ENCODE measurements at regions not wholly inside any gene's neighbourhood (a gene's known extent, or its start where the extent isn't known, plus 50 kb on each side); places are given as distances from the start of the nearest gene placed in this dataset.
A peak's percentile ranks its signal among the peaks of the same experiment; 100 is the strongest.
"Not testable (repeated sequence)": the region's sequence is repeated elsewhere in the genome, so short reads cannot be mapped to it uniquely, and the experiment has no call there.

DNA sequence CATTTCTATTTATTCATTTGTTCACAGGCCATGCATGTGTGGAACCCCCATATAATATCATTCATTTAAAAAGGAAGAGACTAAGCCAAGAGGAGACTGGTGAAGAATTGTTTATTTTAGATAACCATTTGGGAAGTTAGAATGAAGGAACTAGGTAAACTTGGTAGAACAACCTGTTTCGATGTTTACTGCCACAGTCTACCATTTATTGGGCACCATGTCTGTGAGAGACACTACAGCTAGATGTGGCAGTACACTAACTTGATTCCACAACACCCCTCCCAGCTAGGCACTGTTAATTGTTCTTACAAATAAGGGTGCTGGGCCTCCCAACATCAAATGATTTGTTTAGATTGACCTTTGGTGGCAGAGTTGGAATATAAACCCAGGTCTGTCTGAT is 592.4 kb downstream of the EPM2A start:
- no peak for DNase-seq
- in situ Hi-C loops (cut with MboI; ENCODE audit: low pct_unique_long_range_greater_than_20kb, low sequenced_read_pairs): no loop called here

GRCh38 chr6:145143379-145143778 is 591.9 kb downstream of the EPM2A start:
- in situ Hi-C loops (cut with MboI; ENCODE audit: low pct_unique_long_range_greater_than_20kb, low sequenced_read_pairs): no loop called here
- no peak for DNase-seq

DNA sequence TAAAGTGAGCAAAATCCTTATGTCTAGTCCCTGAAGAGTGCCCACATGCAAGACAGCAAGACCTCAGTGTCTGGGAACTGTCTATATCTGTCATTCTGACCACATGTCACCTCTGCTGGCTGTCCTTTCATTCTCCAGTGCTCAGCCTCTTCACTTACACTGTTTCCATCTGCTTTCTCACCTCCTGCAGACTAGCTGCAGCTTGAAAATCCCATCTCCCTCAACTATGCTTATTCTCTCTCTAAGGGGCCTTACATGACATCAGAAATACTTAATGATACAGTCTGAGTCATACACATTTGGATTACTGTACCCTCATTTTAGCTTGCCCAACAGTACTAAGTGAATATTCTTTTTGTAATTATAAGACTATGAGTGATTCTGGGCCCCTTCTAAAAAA is 587.8 kb downstream of the EPM2A start:
- DNase-seq: no peak
- in situ Hi-C loops (cut with MboI; ENCODE audit: low pct_unique_long_range_greater_than_20kb, low sequenced_read_pairs): no loop called here

DNA sequence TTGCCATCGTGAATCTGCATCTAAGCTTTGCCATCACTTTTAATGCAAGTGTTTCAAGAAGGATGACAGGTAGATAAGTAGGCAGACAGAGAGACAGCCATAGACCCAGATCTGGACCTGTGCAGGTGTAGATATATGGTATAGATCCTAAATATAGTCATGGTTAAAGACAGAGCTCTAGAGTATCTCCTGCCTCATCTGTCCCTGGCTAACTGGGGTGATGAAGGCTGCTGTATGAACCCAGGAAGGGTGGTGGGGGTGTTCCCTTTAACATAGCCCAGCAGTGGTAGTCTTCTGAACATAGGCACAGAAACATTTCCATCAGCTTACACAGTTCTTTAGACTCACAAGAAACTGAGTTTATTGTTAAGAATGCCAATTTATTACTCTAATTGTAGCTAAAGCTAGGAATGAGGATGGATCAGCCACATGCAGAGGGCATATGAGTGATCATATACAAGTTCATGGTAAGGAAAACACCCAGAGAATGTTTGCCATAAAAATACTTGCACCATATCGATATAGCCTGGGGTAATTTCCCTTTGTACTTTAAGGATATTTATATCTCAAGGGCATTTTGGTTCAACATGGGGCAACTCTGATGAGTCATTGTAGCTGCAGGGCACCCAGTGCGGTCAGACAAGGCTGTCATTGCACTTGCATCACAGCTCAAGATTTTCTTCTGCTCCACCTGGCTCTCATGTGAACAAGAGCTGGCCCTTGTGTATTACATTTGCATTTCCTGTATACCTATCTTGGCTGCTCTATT is 587.2 kb downstream of the EPM2A start:
- peak; percentile 3 for DNase-seq
- in situ Hi-C loops (cut with MboI; ENCODE audit: low pct_unique_long_range_greater_than_20kb, low sequenced_read_pairs): no loop called here

- in situ Hi-C loops (cut with MboI; ENCODE audit: low pct_unique_long_range_greater_than_20kb, low sequenced_read_pairs): no loop called here
- no peak for DNase-seq
Observed at GRCh38 chr6:145148776-145149175, 586.5 kb downstream of the EPM2A start.

DNA sequence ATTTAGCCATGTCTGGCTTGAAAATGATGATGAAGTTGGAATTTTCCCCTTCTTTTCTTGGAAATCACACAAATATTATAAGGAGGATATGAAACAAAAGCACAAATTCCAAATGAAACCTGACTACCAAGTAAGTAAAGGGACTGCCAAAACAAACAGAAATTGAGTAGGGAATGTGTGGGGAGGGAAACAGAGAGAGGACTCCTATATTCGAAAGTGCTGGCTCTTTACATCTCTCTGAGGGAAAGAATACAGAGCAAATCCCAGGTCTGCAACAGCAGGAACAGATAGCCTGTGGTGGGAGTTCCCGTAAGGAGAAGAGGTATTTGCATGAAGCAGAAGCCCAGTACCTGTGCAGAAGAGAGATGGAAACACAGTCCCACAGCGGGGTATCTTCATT is 583.7 kb downstream of the EPM2A start:
- DNase-seq: no peak
- in situ Hi-C loops (cut with MboI; ENCODE audit: low pct_unique_long_range_greater_than_20kb, low sequenced_read_pairs): no loop called here

- DNase-seq: no peak
- in situ Hi-C loops (cut with MboI; ENCODE audit: low pct_unique_long_range_greater_than_20kb, low sequenced_read_pairs): no loop called here
Observed at GRCh38 chr6:145153495-145153894, 581.8 kb downstream of the EPM2A start.

DNA sequence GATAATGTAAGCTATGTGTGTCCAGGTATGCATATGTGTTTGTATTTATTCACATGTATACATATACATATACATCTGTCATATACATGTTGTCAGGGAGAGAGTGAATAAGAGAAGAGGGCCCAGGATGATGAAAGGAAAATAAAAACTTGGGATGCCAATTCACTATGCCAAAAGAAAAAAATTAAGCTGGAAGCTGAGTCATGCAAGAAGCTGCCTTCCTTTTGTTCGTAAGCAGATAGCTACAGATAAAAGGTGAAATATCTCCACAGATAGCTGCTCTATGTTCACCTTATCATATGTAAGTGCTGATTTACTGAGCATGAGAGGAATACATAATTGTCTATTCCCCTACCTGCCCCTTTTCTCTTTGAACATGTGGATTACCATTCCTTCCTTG is 579.9 kb downstream of the EPM2A start:
- DNase-seq: no peak
- in situ Hi-C loops (cut with MboI; ENCODE audit: low pct_unique_long_range_greater_than_20kb, low sequenced_read_pairs): no loop called here

- DNase-seq: no peak
- in situ Hi-C loops (cut with MboI; ENCODE audit: low pct_unique_long_range_greater_than_20kb, low sequenced_read_pairs): no loop called here
Observed at GRCh38 chr6:145155873-145156782, 579.2 kb downstream of the EPM2A start.

- in situ Hi-C loops (cut with MboI; ENCODE audit: low pct_unique_long_range_greater_than_20kb, low sequenced_read_pairs); DNase-seq: not testable (repeated sequence)
Observed at GRCh38 chr6:145158636-145159035, 576.7 kb downstream of the EPM2A start.

DNA sequence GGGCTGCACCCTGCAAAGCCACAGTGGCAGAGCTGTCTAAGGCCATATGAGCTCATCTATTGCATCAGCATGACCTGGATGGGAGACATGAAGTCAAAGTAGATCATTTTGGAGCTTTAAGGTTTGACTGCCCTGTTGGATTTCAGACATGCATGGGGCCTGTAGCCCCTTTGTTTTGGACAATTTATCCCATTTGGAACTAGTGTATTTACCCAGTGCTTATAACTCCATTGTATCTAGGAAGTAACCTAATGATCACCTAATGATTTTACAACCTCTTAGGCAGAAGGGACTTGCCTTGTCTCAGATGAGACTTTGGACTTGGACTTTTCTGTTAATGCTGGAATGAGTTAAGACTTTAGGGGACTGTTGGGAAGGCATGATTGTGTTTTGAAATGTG is 575.4 kb downstream of the EPM2A start:
- no peak for DNase-seq
- in situ Hi-C loops (cut with MboI; ENCODE audit: low pct_unique_long_range_greater_than_20kb, low sequenced_read_pairs): no loop called here

GRCh38 chr6:145161501-145161900 is 573.8 kb downstream of the EPM2A start:
- in situ Hi-C loops (cut with MboI; ENCODE audit: low pct_unique_long_range_greater_than_20kb, low sequenced_read_pairs): no loop called here
- no peak for DNase-seq

DNA sequence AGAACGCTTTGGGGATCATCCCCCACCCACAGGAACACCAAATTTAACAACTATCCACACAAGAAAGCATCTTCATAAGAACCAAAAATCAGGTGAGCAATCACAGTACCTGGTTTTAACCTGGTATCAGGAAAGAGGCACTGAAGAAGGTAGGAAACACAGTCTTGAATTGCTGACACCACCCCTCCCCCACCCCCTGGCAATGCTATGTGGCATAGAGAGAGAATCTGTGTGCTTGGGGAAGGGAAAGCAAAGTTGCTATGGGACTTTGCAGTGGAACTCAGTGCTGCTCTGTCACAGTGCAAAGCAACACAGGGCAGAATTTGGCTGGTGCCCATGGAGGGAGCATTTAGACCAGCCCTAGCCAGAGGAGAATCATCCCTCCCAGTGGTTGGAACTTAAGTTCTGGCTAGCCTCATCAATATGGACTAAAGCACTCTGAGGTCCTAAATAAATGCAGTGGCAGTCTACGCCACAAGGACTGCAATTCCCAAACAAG is 565.5 kb downstream of the EPM2A start:
- in situ Hi-C loops (cut with MboI; ENCODE audit: low pct_unique_long_range_greater_than_20kb, low sequenced_read_pairs): no loop called here
- DNase-seq: no peak

DNA sequence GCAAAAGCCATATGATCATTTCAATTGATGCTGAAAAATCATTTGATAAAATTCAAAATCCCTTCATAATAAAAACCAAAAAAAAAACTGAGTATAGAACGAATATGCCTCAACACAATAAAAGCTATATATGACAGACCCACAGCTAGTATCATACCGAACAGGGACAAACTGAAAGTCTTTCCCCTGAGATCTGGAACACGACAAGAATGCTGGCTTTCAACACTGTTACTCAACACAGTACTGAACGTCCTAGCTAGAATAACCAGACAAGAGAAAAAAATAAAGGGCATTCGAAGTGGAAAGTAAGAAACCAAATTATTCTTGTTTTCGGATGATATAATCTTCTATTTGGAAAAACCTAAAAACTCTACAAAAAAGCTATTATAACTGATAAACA is 559.9 kb downstream of the EPM2A start:
- in situ Hi-C loops (cut with MboI; ENCODE audit: low pct_unique_long_range_greater_than_20kb, low sequenced_read_pairs): no loop called here
- no peak for DNase-seq

DNA sequence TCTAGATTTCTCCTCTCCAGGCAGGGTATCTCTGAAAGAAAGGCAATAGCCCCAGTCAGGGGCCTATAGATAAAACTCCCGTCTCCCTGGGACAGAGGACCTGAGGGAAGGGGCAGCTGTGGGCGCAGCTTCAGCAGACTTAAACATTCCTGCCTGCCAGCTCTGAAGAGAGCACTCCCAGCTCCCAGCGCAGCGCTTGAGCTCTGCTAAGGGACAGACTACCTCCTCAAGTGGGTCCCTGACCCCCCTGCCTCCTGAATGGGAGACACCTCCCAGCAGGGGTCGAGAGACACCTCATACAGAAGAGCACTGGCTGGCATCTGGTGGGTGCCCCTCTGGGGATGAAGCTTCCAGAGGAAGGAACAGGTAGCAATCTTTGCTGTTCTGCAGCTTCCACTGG is 556.9 kb downstream of the EPM2A start:
- in situ Hi-C loops (cut with MboI; ENCODE audit: low pct_unique_long_range_greater_than_20kb, low sequenced_read_pairs): no loop called here
- no peak for DNase-seq

- in situ Hi-C loops (cut with MboI; ENCODE audit: low pct_unique_long_range_greater_than_20kb, low sequenced_read_pairs): no loop called here
- no peak for DNase-seq
Observed at GRCh38 chr6:145187491-145188206, 547.7 kb downstream of the EPM2A start.

- no peak for DNase-seq
- in situ Hi-C loops (cut with MboI; ENCODE audit: low pct_unique_long_range_greater_than_20kb, low sequenced_read_pairs): no loop called here
Observed at GRCh38 chr6:145189836-145190235, 545.5 kb downstream of the EPM2A start.

GRCh38 chr6:145194389-145194788 is 540.9 kb downstream of the EPM2A start:
- in situ Hi-C loops (cut with MboI; ENCODE audit: low pct_unique_long_range_greater_than_20kb, low sequenced_read_pairs): no loop called here
- DNase-seq: no peak

DNA sequence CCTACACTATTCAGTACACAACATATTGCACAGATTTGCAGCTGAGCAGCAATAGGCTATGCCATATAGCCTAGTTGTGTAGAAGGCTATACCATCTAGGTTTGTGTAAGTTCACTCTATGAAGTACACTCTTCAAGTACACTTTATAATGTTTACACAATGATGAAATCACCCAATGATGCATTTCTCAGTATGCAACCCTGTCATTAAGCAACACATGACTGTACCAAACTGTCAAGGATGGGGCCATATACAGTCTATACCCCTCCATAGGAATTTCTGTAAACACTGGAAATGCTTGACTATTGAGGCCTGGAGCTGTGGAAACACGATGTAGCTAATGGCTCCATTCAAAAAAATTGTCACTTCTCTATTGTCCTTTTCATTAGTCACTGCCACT is 535.4 kb downstream of the EPM2A start:
- in situ Hi-C loops (cut with MboI; ENCODE audit: low pct_unique_long_range_greater_than_20kb, low sequenced_read_pairs): no loop called here

GRCh38 chr6:145204301-145204700 is 531.0 kb downstream of the EPM2A start:
- in situ Hi-C loops (cut with MboI; ENCODE audit: low pct_unique_long_range_greater_than_20kb, low sequenced_read_pairs): no loop called here

More for the DNA sequence above, 535.4 kb downstream of the EPM2A start:
- no peak for DNase-seq

More at GRCh38 chr6:145204301-145204700, 531.0 kb downstream of the EPM2A start:
- no peak for DNase-seq
